ENCODE measurements at regions not wholly inside any gene's neighbourhood (a gene's known extent, or its start where the extent isn't known, plus 50 kb on each side); places are given as distances from the start of the nearest gene placed in this dataset.

GRCh38 chrX:2584251-2585157 is 83.7 kb upstream of the DHRSX start:
- CTCF ChIA-PET (ENCODE audit: partially characterized antibody): no interaction called here
- WGBS, 2 experiments (ENCODE audit: extremely low coverage in 1 of 2, insufficient coverage in 1 of 2, insufficient read length in 1 of 2, insufficient replicate concordance in 2 of 2, low coverage in 1 of 2, low lambda C conversion rate in 2 of 2, missing lambda C conversion rate in 1 of 2): 5% methylated on average over 7 of the region's 73 CpGs; no CpG with 5 or more reads in 1 of the 2 experiments
- Histone ChIP-seq H4K20me1 (replicated peaks in 1 of 2; ENCODE audit: control insufficient read depth in 1 of 2, insufficient read depth in 2 of 2, low read length in 2 of 2) (no peaks in the 10 kb centered on the region), H3K56ac (replicated peaks; ENCODE audit: insufficient read length, low read depth, low read length) (no peak overlapping the region), H3K4ac (replicated peaks; ENCODE audit: insufficient read length, low read depth, low read length) (no peak overlapping the region), H3K23me2 (ENCODE audit: low read depth, low read length) (peaks cover 14% of the 10 kb centered on the region), H2AK5ac (ENCODE audit: low read depth, low read length) (no peak overlapping the region), H3K4me2 (ENCODE audit: insufficient read depth in 1 of 2, low read depth in 2 of 2, low read length in 2 of 2) (peak overlapping the region; percentile 73 to 96), H3K27ac (ENCODE audit: low read depth, low read length) (no peak overlapping the region), H3K23ac (ENCODE audit: insufficient read length) (no peak overlapping the region), H4K8ac (ENCODE audit: extremely low read depth, insufficient read depth, low read length) (no peak overlapping the region), H2BK120ac (replicated peaks; ENCODE audit: low read depth, low read length) (no peak overlapping the region), H3K79me1 (ENCODE audit: low read depth, low read length) (no peaks in the 10 kb centered on the region), H3K18ac (ENCODE audit: extremely low read depth, low read length) (no peak overlapping the region; the same call in 1 of the 2 replicates), H3K79me2 (ENCODE audit: control insufficient read depth in 1 of 2, insufficient read depth in 2 of 2, low read length in 2 of 2) (no peaks in the 10 kb centered on the region), H2BK12ac (ENCODE audit: low read depth, low read length) (peak overlapping the region; percentile 86), H3K14ac (ENCODE audit: insufficient read length) (no peak overlapping the region), H2BK15ac (ENCODE audit: low read length) (peak overlapping the region; percentile 66), H3K4me3 (ENCODE audit: extremely low read depth in 1 of 4, insufficient read depth in 2 of 4, low read depth in 3 of 4, low read length in 4 of 4) (peak overlapping the region in 3 of 4 experiments; percentile 3 to 76 (median 62); a peak in 6 of 8 replicates), H3K27me3 (replicated peaks in 1 of 4; ENCODE audit: control insufficient read depth in 3 of 4, extremely low read depth in 1 of 4, insufficient read depth in 3 of 4, low read length in 3 of 4) (peaks cover 14 to 35% (median 29%) of the 10 kb centered on the region in 4 experiments), H4K5ac (ENCODE audit: insufficient read length, low read depth, low read length) (no peak overlapping the region), H2AFZ (ENCODE audit: low read length) (no peak overlapping the region), H2BK5ac (ENCODE audit: low read depth, low read length) (no peak overlapping the region), H3K9ac (replicated peaks in 1 of 4; ENCODE audit: extremely low read depth in 1 of 4, low read depth in 3 of 4, low read length in 3 of 4) (no peak overlapping the region), H2BK20ac (ENCODE audit: low read length) (peak overlapping the region; percentile 80; the same call in 1 of the 2 replicates), H3K9me3 (ENCODE audit: insufficient read depth in 2 of 2, low read depth in 1 of 2, low read length in 1 of 2) (no peaks in the 10 kb centered on the region), H3K4me1 (replicated peaks in 1 of 4; ENCODE audit: control insufficient read depth in 3 of 4, insufficient read depth in 4 of 4, low read length in 3 of 4) (peaks cover 6 to 25% (median 15%) of the 10 kb centered on the region in 4 experiments), H4K91ac (replicated peaks; ENCODE audit: insufficient read length, low read length) (no peak overlapping the region), H3K36me3 (ENCODE audit: control insufficient read depth in 2 of 4, insufficient read depth in 4 of 4, low read length in 3 of 4) (no peaks in the 10 kb centered on the region)
- DNase-seq (ENCODE audit: low read depth in 1 of 2, low spot score in 2 of 2): peak in 1 of 2 experiments; percentile 62
- POLR2A ChIA-PET (ENCODE audit: partially characterized antibody): no interaction called here
- no peak for TF ChIP-seq ZNF274 (IDR thresholded peaks at IDR 0.05; ENCODE audit: borderline replicate concordance, extremely low read depth, low read length)
- TF ChIP-seq EZH2 (IDR thresholded peaks at IDR 0.05; ENCODE audit: low read depth, low read length, severe bottlenecking): peak; percentile 12
- no peak for FAIRE-seq
